HPDE6-E6E7 (cell line): ENCODE measurements at regions not wholly inside any gene's neighbourhood (a gene's known extent, or its start where the extent isn't known, plus 50 kb on each side); places are given as distances from the start of the nearest gene placed in this dataset.
A peak's percentile ranks its signal among the peaks of the same experiment; 100 is the strongest.

Experiments
- DNase-seq: peaks from one replicate; pipeline ENCODE4 v3.0.0; 2011; ENCODE audit warnings: missing footprints; ENCODE audit errors: extremely low spot score

GRCh38 chr3:177530908-177531307 is 333.6 kb upstream of the TBL1XR1 start:
- no peak for DNase-seq

GRCh38 chr3:177536873-177537272 is 339.6 kb upstream of the TBL1XR1 start:
- DNase-seq: no peak

DNA sequence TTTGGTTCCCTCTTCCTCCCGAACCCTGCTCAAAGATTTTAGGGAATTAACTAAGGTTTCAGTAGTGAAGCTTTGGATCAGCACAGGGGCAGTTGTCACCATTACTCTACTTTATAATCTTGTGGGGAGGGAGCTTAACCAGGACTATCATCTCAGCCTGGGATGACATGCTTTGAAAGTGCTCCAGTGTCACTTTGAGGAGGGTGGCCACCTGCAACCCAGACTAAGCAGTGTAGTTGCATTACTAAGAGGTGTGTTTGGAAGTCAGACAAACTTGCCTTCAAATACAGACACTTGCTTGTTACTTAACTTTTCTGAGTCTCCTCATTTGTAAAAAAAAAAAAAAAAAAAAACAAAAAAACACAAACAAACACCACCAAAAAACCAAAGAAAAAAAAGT is 340.3 kb upstream of the TBL1XR1 start:
- DNase-seq: no peak

DNA sequence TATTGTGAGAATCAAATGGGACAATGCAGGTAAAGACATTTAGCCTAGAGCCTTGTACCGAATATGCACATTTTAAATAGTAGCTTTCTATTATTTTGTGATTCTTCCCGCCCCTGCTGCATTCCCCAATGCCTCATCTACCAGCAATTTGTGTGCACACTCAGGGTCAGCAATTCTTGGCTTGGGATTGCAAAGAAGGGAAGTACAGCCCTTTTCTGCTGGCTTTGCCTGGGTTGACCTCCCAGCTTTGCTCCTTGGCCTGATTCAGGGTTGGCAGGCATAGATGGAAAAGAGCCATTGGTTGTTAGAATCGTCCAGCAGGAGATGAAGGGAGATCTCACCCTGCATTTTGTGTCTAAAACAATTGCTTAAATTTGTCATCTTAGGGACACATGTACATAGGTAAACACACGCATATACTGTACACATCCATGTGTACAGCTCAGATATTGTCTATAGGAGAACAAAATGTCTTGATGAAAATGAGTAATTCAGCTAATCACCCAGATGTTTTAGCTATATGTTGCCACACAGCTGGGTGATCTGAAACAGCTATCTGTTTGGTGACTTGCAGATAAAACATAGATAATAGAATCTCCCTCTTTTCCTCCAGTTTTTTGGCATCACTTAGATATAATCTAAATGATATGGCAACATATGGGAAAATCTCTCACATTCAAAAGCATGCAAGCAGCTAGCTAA is 340.9 kb upstream of the TBL1XR1 start:
- DNase-seq: no peak

GRCh38 chr3:177538750-177539730 is 341.8 kb upstream of the TBL1XR1 start:
- DNase-seq: no peak

GRCh38 chr3:177541541-177541940 is 344.3 kb upstream of the TBL1XR1 start:
- DNase-seq: no peak

- no peak for DNase-seq
Measured at GRCh38 chr3:177545964-177546363, 348.7 kb upstream of the TBL1XR1 start.

DNA sequence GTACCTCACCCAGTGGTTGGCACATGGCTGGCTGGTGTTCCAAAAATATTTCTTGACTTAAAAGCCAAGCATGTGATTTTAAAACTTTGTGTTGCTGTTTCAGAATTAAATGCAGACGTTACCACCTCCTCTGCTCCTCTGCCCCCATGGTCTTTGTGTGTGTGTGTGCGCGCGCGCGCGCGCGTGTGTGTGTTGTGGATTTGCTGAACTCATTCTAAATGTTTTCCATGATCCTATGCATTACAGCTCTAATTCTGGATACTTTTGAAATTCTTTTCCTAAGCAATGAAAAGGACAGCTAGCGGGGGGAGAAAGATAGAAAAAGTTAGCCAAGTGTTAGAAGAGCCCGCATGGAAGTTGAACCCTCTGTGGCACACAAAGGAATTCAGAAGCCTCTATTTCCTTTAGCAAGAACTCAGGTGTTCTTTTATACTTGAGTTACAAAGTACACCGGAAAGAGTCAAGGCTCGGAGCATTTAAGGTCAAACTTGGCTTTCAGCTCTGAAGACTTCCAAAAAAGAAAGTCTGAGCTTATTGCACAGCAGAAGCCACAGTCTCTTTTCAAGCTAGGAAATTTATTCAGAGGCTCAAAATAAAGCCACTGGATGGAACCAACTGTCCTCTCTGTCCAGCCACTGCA is 350.5 kb upstream of the TBL1XR1 start:
- no peak for DNase-seq

DNA sequence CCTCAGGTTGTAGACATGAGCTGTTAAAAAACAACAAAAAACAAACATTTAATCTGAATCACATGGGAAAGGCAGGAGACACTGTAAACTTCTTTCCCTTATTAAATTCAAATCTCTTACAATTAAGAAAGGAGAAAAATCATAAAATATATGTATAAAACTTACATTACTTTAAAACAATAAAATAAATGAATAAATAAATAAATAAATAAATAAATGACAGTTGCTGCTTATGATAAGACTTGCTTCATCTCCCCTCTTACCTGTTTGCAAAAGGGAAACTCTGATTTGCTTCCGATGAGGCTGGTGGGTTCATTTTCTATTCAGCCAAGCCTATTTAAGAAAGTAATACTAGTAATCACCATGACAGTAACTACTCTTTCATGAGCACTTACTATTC is 353.4 kb upstream of the TBL1XR1 start:
- no peak for DNase-seq

DNA sequence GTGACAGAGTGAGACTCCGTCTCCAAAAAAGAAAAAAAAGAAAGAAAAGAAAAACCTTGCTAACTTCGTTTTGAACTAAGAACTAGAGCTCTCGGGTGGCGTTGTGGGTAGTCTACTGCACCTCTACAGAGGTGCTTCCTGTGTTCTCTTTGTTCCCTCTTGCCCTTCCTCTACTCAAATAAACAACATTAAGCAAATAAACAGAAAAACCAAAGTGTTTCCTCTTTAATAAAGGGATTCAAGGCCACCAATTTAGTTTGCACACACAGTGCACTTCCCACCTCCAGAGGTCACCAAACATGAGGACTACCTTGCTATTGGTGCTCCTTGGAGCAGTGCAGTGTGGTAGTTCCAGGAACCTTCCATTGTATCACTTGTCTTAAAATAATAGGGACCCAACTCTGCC is 354.2 kb upstream of the TBL1XR1 start:
- DNase-seq: no peak

- DNase-seq: no peak
Measured at GRCh38 chr3:177552051-177552450, 354.8 kb upstream of the TBL1XR1 start.

DNA sequence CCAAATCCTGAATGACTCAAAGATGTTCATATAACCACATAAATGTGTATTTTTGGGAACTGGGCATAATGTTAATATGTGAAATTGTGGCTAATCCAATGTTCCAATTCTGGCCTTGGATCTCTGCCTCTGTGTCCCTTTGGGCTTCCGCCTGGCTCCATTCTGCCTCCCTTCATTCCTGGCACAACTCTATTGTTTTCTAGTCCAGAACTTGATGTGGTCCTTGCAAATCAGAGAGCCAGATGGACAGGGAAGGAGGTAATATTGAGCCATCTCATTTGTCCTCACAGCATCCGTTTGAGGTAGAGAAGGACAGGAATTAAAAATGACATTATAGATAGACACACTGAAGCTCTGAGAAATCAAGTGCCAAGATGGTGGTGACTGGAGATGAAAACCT is 355.7 kb upstream of the TBL1XR1 start:
- no peak for DNase-seq

- no peak for DNase-seq
Measured at GRCh38 chr3:177553579-177553978, 356.3 kb upstream of the TBL1XR1 start.

DNA sequence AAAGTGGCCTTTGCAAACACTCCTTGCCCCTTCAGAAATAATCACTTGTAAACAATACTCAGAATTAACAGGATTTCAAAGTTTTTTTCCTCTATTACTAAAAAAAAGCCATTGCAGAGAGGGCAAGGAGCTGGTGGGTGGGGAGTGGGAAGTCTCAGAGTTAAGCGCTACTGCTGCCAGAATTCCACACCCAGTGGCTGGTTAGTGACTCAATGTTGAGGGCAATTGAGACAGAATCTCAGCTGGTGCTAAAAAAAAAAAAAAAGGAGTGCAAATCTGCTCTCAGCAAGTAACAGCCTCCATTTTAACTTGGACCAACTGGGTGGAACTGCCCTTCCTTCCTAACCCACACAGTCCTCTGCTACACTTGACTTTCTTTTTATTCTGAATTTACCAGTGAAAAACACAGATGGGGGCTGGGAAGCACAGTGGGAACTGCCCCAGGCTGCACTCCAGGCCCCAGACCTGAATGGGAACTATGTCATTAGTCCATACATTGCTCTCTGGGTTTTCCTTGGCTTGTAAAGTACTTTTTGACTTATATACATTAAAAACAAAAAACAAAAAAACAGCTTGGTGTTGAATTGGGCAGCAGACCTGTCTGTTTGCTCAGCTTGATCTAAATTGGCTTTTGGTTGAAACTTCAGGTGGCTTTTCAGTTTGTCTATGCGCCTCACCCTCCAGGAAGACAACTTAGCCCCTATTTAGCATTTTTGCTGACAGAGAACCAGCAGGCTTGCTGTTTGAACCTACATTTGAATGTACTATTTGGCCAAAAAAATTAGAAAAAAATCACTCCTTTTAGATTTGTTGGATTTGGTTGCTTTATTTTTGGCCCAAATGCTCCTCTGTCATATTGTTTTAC is 357.8 kb upstream of the TBL1XR1 start:
- peak; percentile 54 for DNase-seq

DNA sequence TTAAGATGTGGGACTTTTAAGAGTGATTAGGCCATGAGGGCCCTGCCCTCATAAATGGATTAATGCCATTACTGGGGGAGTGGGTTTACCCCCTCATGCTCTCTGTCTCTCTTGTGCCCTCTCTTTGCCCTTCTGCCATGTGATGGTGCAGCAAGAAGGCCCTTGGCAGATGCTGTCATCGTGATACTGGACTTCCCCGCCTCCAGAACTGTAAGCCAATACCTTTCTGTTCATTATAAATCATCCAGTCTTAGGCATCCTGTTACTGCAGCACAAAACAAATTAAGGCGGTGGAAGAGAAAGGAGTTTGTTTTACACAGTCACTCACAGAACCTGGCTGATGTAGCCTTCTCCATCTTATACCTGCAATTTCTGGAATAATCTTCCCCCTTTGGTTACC is 360.3 kb upstream of the TBL1XR1 start:
- no peak for DNase-seq

DNA sequence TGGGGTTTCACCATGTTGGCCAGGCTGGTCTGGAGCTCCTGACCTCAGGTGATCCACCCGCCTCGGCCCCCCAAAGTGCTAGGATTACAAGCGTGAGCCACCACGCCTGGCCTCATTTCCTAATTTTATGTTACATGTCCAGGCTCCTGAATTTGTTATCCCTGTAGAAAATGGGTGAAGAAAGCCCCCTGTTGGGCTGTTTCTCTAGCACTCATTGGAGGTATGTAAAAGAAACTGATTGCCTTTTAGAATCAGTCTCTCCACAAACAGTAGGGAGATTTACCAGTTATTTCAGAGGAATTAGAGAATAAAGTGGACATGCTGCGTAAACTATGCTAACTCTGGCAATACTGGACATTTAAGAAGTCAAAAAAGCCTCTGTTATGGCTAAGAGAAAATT is 364.1 kb upstream of the TBL1XR1 start:
- no peak for DNase-seq

- no peak for DNase-seq
Measured at GRCh38 chr3:177561769-177562392, 364.6 kb upstream of the TBL1XR1 start.

GRCh38 chr3:177563243-177563780 is 366.0 kb upstream of the TBL1XR1 start:
- no peak for DNase-seq

DNA sequence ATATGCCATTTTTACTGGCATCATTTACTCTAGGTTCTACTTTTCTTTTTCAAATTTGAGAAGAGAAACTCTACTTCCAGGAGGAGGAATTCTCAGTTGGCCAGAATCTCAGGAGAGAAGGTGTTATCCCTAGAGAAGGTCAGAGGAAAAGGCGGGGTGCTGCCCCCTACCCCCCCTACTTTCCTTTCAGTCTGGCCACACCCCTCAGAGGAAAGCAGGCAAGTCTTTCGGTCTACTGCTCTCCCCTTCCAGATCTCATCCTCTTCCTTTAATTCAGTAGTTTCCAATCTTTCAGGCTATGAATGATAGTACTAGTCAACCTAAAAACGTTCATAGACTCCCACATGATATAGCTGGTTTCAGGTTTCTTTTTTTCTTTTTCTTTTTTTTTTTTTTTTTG is 366.5 kb upstream of the TBL1XR1 start:
- DNase-seq: no peak

DNA sequence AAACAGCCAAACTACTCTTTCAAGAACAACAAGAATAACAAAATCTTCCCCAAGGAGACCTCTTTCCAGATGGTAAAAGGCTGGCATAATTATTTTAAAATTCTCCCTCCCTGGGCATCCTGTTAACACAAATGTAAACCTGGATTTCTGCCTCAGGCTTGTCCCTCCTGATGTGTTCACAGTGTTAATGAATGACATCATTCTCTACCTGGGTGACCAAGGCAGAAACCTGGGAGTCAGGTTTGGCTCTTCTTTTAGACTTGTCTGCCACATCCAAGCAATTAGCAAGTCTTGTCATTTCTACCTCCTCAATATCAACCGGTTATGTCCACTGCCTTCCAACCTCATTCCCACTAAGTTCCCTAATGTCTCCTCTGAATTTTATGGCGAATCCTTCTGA is 368.7 kb upstream of the TBL1XR1 start:
- DNase-seq: no peak

DNA sequence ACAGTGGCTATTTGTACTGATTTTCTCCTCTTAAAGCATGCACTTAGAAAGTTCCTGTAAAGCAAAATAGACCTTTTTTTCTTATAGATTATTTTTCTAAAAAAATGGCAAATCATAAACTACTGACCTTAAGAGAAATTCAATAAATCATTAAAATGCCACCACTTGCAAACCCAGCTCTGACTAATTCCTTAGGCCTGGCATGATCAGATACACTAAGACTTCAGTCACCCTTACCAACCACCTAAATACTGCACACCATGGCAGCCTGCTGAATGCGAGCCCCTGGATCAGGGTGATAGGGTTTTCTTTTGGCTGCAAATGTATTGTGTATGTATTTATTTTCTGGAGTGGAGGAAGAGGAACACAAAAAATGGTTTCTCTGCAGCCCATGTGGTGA is 370.6 kb upstream of the TBL1XR1 start:
- no peak for DNase-seq
